HG03442 (cell line): ENCODE measurements at regions not wholly inside any gene's neighbourhood (a gene's known extent, or its start where the extent isn't known, plus 50 kb on each side); places are given as distances from the start of the nearest gene placed in this dataset.

Experiments
- ATAC-seq: cut with Tn5 transposase; IDR thresholded peaks from one replicate; pipeline ENCODE4 v1.9.1; 2021; ENCODE audit warnings: mild to moderate bottlenecking, moderate library complexity; ENCODE audit not compliant: unreplicated experiment

DNA sequence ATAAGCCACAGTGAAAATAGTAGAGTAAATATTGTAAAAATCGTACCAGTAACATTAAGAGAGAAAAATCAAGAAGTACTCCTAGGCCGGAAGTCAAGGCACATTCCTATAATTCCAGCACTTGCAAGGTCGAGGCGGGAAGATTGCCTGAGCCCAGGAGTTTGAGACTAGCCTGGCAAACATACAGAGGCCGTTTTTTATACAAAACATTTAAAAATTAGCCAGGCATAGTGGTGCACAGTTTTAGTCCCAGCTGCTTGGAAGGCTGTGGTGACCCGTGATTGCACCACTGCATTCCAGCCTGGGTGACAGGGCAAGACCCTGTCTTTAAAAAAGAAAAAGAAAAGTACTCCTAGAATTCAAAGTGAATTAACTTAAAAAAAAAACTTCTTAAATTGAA is 341.8 kb downstream of the C12orf50 start:
- no peak for ATAC-seq

DNA sequence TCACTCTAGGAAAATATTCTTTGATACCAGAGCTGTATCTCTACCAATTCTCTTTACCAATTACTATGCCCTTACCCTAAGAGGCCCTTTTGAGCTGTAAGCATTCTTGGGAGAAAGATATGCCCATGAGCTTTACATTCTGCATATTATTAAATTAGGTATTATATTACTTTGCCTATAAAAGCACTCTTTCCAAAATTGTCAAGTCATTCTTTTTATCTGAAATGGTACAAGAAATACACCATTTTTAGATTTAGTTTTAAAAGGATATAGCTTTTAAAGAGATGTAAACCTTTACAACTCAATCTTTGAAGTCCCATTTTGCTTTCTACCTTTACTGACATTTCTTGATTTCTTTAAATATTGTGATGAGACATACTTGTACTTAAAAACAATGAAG is 343.5 kb downstream of the C12orf50 start:
- no peak for ATAC-seq

DNA sequence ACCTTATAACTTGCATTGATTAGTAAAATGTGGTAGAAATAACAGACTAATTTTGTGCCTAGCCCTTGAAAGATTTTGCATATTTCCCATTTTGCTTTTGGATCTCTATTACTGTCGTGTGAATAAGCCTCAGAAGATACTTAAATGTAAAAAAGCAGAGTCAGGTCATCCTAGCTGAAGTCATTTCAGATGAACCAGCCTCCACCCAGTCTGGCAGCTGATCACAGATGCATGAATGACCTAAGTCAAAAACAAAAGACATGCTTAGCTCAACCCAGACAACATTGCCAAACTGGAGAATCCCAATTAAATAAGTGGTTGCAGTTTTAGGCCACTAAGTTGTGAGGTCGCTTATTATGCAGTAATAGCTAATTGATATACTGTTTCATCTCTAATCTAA is 349.9 kb downstream of the C12orf50 start:
- no peak for ATAC-seq

DNA sequence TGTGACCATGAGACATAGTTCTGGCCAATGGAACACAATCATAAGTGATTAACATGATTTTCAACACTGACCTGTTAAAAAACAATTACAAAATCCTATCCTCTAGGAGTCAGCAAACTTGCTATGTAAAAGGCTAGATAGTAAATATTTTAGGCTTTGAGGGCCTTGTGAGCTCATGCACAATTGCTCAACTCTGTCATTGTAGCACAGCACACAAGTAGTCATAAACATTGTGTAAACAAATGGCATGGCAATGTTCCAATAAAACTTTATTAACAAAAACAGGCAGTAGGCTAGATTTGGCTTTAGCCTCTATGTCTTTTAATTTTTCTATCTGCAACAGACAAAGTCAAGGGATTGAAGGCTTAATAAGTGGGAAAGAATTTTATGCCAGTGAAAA is 350.7 kb downstream of the C12orf50 start:
- ATAC-seq: no peak

DNA sequence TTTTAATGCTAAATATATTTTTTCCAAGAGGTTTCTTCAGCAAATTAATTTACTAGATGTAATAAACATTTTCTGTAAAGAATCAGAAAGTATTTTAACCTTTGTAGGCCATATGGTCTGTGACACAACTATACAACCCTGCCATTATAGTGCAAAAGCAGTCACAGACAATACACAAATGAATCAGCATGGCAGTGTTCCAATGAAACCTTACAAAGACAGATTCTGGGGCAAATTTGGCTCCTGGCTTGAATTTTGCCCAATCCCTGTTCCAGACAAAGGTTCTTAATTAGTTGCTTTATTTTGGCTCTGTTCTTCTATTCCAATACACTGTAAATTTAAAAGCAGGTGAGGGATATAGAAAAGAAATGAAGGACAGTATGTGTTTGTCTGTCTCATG is 352.5 kb downstream of the C12orf50 start:
- no peak for ATAC-seq

DNA sequence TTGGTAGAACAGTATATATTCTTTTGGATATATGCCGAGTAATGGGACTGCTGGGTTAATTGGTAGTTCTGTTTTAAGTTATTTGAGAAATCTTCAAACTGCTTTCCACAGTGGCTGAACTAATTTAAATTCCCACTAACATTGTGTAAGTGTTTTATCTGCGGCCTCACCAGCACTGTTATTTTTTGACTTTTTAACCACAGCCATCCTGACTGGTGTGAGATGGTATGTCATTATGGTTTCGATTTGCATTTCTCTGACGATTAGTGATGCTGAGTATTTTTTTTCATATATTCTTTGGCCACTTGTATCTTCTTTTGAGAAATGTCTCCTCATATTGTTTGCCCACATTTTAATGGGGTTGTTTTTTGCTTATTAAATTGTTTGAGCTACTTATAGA is 357.4 kb downstream of the C12orf50 start:
- ATAC-seq: no peak

DNA sequence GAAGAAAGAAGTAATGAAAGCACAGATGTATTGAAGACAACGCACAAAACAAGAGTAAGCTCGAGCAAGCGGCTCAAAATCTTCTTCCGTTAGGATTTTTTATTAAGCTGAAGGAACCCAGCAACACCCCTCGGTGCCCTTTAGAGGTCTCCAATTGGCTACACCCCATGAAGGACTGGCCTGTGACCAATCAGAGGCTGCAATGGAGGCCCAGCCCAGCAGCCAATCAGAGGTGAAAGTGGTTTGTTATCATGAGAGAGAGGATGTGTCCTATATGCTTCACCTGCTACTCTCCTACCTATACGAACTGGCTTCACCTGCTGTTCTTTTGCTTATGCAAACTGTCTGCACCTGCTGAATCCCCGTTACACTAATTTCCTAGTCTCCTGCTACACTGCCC is 358.8 kb downstream of the C12orf50 start:
- ATAC-seq: no peak

DNA sequence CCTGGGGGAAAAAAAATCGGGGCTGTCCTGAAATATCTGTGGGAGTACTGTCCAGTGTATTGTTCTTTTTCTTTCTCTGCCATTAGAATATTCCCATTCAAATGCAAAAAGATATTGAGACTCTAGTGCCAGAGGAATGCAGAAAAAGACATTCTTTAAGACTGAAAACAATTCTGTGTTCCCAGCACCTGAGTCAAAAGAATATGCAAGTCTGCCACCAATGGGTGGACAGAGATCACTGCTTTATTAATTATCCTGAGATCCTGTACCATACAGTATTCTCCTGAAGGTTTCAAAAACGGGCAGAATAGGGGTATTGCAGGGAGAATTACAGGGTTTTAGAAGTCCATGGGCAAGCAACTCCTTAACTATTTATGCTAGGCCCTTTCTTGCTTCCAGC is 361.8 kb downstream of the C12orf50 start:
- ATAC-seq: no peak

DNA sequence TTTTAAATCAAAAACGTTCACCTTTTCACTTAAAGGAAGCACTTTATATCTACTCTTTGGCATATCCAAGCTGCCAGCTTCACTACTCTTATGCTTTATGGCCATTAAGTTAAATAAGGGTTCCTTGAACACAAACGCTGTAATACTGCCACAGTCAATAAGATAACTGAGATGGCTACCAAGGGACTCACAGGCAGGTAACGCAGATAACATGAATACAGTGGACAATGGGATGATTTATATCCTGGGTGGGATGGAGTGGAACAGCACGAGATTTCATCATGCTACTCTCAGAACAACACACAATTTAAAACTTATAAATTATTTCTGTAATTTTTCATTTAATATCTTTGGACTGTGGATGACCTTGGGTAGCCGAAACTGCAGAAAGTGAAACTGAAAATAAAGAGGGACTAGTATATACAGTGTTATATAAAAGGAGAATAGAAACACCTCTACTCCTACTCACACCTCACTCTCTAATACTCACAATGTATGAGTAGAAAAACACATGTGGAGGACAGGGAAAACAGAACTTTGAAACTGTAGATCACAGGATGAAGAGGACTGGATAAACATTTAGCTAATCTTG is 367.3 kb downstream of the C12orf50 start:
- peak; percentile 82 for ATAC-seq

DNA sequence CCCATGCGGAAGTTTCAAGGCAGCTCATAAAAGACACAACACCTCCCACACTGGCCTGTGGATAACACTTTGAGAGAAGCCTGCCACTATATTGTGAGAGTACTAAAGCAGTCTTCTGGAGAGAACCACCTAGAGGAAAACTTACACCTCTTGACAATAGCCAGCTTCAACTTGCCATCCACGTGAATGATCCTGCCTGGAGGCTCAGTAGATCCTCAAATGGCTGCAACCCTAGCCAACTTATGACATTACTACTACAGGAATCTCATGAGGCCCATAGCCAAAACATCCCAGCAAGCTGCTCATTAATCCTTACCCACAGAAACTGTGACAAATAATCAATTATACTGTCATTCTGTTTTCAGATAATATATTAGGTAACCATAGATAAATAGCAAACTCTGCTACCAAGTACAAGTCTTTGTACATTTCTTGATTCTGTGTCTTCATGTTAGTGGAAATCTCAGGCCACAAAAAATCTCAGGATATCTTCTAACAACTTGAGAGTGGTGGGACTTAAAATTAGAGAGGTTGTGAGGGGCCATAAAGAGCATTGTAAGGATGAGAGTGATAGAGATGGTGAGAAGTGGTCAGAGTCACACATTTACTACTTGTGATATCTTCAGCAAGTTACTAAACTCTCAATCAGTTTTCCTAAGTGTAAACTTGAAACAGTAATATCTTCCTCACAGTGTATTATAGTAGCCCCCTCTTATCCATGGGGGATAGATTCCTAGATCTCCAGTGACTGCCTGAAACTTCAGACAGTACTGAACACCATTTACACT is 368.0 kb downstream of the C12orf50 start:
- ATAC-seq: no peak

DNA sequence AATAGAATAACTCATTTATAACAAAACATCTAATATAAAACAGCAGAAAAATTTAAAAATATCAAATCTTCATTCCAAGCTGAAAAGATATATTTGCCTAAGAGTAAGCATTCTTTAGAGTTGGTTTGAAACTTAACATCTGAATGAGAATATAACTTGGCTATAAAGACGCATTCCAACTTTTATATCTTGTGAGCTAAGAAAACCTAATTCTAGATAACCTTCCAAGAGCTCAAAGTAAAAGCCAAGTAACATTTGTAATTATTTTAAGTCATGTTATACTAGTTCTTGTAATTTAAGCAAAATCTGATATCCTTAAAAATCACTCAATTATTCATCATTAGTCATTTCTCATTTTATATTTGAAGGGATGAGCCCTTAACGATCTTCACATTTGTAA is 368.9 kb downstream of the C12orf50 start:
- ATAC-seq: no peak

DNA sequence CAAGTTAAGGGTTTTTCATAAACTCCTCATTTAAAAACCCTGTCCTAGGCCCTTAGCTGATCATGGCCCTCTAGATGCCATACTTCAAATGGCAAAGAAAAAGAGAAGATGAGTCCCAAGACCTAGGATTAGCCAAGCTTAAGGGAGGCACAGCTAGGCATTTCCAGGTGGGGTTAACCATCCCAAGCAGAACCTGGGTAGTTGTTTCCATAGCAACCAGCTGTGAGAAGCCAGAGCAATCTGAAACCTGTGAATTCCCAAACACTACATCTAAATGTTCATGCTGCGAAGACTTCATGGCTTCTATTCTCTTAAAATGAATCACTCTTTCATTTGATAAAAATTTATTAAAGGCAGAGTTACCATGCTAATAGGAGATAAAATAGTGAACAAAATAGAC is 372.9 kb downstream of the C12orf50 start:
- no peak for ATAC-seq

DNA sequence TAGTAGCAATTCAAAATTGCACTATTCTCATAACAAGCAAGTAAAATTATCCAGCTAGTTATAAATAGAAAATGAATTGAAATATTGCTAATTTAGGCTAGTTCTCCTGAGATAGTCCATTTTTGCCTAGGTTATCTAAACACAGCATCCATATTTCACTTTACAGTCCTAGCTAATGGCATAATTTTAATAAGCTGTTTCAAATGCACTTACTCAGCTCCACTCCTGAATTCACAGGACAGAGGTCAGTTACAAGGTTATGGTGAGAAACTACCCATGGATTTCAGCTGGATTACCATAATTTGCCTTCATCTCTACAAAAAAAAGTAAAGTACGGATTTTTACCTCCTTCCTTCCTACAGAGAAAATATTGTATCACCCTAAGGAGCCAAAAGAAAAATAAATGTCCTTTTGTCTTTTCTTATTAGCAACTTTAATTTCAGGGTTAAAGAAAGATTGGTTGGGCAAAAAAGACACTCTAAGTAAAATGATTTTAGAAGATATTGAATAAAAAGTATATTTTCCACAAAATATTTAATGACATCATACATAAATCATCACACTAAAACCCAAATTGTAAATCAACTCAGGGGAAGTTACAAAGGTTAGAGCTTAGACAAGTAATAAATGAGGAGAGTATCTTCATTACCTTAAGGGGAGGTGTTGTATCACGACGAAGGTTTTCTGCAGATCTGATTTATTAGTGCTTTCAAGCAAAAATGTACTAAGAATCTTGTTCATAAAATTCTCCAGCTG is 377.4 kb downstream of the C12orf50 start:
- ATAC-seq: no peak

DNA sequence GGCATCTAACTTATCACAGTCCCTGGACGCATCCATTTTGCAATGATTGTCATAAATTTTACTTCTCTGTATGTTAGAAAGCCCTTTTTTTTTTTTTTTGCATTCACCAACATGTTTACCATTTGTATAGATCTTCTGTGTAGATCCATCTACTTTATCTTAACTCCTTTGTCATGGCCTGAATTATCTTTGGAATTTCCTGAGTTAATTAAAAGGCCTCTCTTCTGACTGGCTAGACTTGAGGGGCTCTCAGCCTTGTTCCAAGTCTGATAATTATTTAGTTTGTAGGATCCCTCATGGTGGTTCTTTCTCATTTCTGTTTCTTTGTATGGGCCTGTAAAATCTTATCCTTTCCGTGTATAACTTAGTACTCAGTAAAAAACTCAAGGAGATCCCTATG is 387.0 kb downstream of the C12orf50 start:
- no peak for ATAC-seq

DNA sequence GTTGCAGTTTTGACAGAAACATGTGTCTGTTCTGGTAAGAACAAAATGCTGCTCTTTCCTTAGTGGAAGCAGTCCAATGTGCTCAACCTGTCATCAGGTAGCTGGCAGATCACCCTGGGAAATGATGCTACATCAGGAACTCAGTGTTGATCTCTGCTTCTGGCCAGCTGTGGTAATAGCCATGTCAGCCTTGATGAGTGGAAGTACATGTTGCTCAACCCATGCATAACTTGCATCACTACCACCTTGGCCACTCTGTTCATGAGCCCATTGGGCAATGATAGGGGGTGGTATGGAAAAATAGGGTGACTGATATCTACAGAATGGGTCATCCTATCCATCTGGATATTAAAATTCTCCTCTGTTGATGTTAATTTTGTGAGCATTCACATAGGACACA is 411.0 kb downstream of the C12orf50 start:
- no peak for ATAC-seq

DNA sequence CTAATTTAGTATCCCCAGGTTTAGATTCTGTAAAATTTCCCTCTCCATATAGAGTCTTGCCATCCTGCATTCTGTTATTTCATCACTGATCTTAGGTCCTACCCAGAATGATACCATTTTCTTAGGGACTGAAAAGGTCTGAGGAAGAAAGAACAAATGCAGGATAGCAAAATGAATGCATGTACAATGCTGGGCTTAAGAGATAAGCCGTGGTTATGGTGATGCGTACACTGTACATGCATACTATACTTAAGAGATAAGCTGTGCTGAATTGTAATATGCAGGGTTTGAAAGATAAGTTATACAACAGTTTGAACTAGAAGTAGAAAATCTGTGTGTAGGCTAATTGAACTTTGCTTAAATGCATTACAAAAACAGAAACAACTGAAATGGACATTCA is 416.2 kb downstream of the C12orf50 start:
- no peak for ATAC-seq

DNA sequence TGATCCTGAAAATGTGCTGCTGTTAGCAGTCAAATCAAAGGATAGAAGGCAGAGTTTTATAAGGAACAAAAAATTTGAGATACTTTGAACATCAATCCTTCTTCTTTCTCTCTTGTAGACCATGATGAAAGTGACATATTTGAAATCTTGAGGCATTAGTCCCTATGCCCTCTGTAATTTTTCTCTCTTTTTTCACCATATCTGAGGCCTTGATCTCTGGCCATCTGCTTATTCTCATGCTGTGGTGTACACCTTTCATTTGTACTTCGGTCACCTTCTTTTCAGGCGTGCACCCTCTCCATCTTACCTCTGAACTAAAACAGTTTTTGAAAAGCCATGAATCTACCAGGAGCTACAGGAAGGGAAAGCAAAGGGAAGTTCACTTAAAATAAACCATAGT is 420.9 kb downstream of the C12orf50 start:
- ATAC-seq: no peak

DNA sequence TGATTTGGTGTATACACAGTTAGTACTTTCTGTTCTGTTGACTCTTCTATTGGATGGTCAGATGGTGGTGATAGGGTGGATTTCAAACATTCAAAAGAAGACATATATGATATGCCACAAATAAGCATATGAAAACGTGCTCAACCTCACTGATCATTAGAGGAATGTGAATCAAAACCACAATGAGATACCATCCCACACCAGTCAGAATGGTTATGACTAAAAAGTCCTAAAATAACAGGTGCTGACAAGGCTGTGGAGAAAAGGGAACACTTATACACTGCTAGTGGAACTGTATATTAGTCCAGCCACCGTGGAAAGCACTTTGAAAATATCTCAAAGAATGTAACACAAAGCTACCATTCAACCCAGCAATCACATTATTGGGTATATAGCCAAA is 425.5 kb downstream of the C12orf50 start:
- ATAC-seq: no peak

DNA sequence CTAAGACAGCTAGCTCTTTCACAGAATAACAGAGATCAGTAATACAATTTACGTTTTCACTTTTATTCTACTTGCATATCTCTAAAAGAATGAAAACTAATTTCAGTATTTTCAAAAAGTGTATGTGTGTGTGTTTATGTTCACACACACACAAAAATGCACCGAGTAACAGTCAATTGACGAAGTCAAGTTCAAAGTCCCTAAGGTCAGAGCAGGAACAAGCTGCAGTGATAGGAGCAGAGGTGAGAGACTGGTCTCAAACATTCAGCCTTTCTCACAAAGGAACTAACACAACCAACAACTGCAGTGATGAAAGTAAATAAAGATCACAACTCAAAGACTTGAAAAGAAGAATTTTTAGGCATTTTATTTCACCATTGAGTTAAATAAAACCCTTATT is 429.7 kb downstream of the C12orf50 start:
- no peak for ATAC-seq

DNA sequence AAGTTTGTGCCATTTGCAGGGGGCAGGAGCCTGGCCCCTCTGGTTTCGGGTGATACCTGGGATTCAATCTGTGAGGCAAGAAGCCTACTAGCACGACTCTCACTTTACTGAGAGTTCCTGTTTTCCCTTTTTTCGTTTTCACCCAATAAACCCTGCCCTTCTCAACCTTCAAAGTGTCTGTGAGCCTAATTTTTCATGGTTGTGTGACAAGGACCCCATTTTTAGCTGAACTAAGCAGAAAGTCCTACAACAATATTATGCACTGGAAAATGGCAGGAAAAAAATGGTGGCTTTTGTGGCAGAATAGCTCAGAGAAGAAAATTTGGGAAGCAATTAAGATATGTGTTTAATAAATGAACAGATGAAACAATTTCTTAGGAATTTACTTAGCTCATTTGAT is 432.1 kb downstream of the C12orf50 start:
- ATAC-seq: no peak

DNA sequence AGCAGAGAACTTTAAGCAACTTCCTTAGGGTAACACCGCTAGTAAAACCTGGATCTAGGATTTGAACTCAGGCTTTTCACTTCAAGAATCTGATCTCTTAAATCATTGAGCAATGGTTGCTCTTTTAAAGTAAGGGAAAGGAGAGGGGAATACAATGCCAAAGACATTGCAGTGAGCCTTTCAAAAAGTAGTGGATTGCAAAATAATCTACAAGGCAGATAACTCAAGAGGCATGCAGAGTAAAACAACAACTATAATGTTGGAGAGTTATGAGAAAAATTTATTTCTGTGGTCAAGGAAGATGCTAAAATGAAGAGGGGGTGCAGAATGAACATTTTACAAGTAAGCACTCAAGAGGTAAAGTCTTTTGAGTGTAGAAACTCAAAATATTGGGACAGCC is 432.6 kb downstream of the C12orf50 start:
- ATAC-seq: no peak

DNA sequence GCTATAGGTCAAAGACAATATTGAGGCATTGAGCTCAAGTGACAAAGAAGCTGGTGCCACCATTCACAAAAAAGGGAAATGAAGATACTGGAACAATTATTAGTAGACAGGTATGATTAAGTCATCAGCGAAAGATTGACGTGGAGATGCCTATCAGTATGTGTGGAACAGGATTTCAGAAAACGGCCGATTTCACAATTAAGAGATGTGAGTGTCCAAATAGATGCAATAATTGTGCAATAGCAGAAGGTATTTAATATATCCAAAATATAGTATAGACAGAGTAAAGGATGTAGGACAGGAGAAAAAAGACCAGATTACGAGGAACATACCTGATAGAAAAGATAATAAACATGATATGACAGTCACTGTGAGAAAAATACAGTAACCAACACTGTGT is 433.1 kb downstream of the C12orf50 start:
- no peak for ATAC-seq
